CD4-positive, alpha-beta T cell treated with Interleukin-2 at 100 ng/mL for 4 hours (primary cell): ENCODE measurements at regions not wholly inside any gene's neighbourhood (a gene's known extent, or its start where the extent isn't known, plus 50 kb on each side); places are given as distances from the start of the nearest gene placed in this dataset.
"Not testable (repeated sequence)": the region's sequence is repeated elsewhere in the genome, so short reads cannot be mapped to it uniquely, and the experiment has no call there.

Experiments used
- DNase-seq: peaks from one replicate; pipeline ENCODE4 v3.0.0-alpha.2; 2020; ENCODE audit warnings: low spot score

- no peak for DNase-seq
Observed at GRCh38 chr3:104004956-104005355, 1361.8 kb upstream of the ALCAM start.

- no peak for DNase-seq
Observed at GRCh38 chr3:104005815-104006214, 1360.9 kb upstream of the ALCAM start.

GRCh38 chr3:104018541-104018940 lies 1348.2 kb upstream of the ALCAM start:
- DNase-seq = no peak

- DNase-seq = no peak
Observed at GRCh38 chr3:104031598-104031997, 1335.1 kb upstream of the ALCAM start.

GRCh38 chr3:104032283-104032682 lies 1334.4 kb upstream of the ALCAM start:
- no peak for DNase-seq

- DNase-seq = no peak
Observed at GRCh38 chr3:104040896-104041295, 1325.8 kb upstream of the ALCAM start.

GRCh38 chr3:104043001-104043543 lies 1323.6 kb upstream of the ALCAM start:
- not testable (repeated sequence) for DNase-seq

GRCh38 chr3:104044002-104044401 lies 1322.7 kb upstream of the ALCAM start:
- no peak for DNase-seq

GRCh38 chr3:104066658-104067057 lies 1300.1 kb upstream of the ALCAM start:
- DNase-seq = no peak

GRCh38 chr3:104069114-104069513 lies 1297.6 kb upstream of the ALCAM start:
- DNase-seq = no peak

GRCh38 chr3:104070906-104071305 lies 1295.8 kb upstream of the ALCAM start:
- DNase-seq = no peak

GRCh38 chr3:104080088-104080626 lies 1286.6 kb upstream of the ALCAM start:
- no peak for DNase-seq

- no peak for DNase-seq
Observed at GRCh38 chr3:104088738-104089137, 1278.0 kb upstream of the ALCAM start.

- DNase-seq = not testable (repeated sequence)
Observed at GRCh38 chr3:104089987-104090386, 1276.7 kb upstream of the ALCAM start.

- no peak for DNase-seq
Observed at GRCh38 chr3:104101736-104102135, 1265.0 kb upstream of the ALCAM start.

- no peak for DNase-seq
Observed at GRCh38 chr3:104102386-104102785, 1264.3 kb upstream of the ALCAM start.

GRCh38 chr3:104106276-104106675 lies 1260.4 kb upstream of the ALCAM start:
- DNase-seq = no peak

GRCh38 chr3:104108522-104108921 lies 1258.2 kb upstream of the ALCAM start:
- DNase-seq = no peak

- DNase-seq = no peak
Observed at GRCh38 chr3:104126463-104126862, 1240.2 kb upstream of the ALCAM start.

GRCh38 chr3:104126864-104127553 lies 1239.7 kb upstream of the ALCAM start:
- no peak for DNase-seq

- DNase-seq = no peak
Observed at GRCh38 chr3:104127830-104128229, 1238.9 kb upstream of the ALCAM start.

- DNase-seq = no peak
Observed at GRCh38 chr3:104132566-104133403, 1233.9 kb upstream of the ALCAM start.

GRCh38 chr3:104133630-104134029 lies 1233.1 kb upstream of the ALCAM start:
- no peak for DNase-seq
